Thyroid gland (tissue), 4 donors: ENCODE measurements at regions not wholly inside any gene's neighbourhood (a gene's known extent, or its start where the extent isn't known, plus 50 kb on each side); places are given as distances from the start of the nearest gene placed in this dataset.

ENCODE experiments used
- DNase-seq, 2 donors: peaks; one replicate each; pipeline ENCODE4 v3.0.0-alpha.2; 2019
- H3K27ac ChIP-seq, 3 donors: fragments of 200-600 bp; sonication (generic); 1 replicate in 2 of 3; 2 replicates in 1 of 3; pipeline ENCODE4 v1.5.1; 2016 to 2019; ENCODE audit warnings: mild to moderate bottlenecking in 1 of 3, moderate library complexity in 1 of 3
- H3K27me3 ChIP-seq: fragments of 200-600 bp; sonication (generic); one replicate; pipeline ENCODE4 v1.5.1; 2019
- H3K36me3 ChIP-seq, 2 donors: fragments of 200-600 bp; sonication (generic); one replicate each; pipeline ENCODE4 v1.5.1; 2016 to 2019
- H3K4me1 ChIP-seq, 2 donors: fragments of 200-600 bp; sonication (generic); one replicate each; pipeline ENCODE4 v1.5.1; 2017 to 2019
- H3K4me3 ChIP-seq, 3 donors: fragments of 200-600 bp; sonication (generic); replicated peaks in 1 of 3; 1 replicate in 2 of 3; 2 replicates in 1 of 3; pipeline ENCODE4 v1.5.1; 2016; ENCODE audit warnings: mild to moderate bottlenecking in 1 of 3
- H3K9me3 ChIP-seq: fragments of 200-600 bp; sonication (generic); one replicate; pipeline ENCODE4 v1.5.1; 2017
- CTCF ChIP-seq, 6 experiments: fragments of 200-600 bp in 3 of 6; fragments of 450-650 bp in 3 of 6; sonication (generic) in 3 of 6; IDR thresholded peaks; one replicate each; pipeline ENCODE4 v1.5.1; 2016 to 2019; ENCODE audit warnings: antibody characterized with exemption in 6 of 6, mild to moderate bottlenecking in 2 of 6, inconsistent platforms in 1 of 6, moderate library complexity in 1 of 6
- POLR2A ChIP-seq, 2 donors: fragments of 450-650 bp; IDR thresholded peaks; one replicate each; pipeline ENCODE4 v1.6.1; 2017; ENCODE audit warnings: antibody characterized with exemption in 2 of 2, mild to moderate bottlenecking in 2 of 2, moderate library complexity in 1 of 2
- WGBS, 2 donors: methylation state at CpG; one replicate each; pipeline ENCODE4 v1.1.5; 2017; 5-methylcytosine and 5-hydroxymethylcytosine counted together
- intact Hi-C: fragments of 100-400 bp; cut with DNase I; formaldehyde crosslinking; loops from one replicate; pipeline ENCODE4 v1.15.1; 2023

GRCh38 chr2:204177977-204178522 is 241.5 kb downstream of the ICOS start:
- Histone ChIP-seq H3K27me3 (no peaks in the 10 kb centered on the region), H3K4me3 (no peak overlapping the region), H3K9me3 (no peaks in the 10 kb centered on the region), H3K36me3 (no peaks in the 10 kb centered on the region), H3K27ac (no peak overlapping the region), H3K4me1 (no peaks in the 10 kb centered on the region)
- WGBS, 2 donors: 50 to 53% methylated on average over 3 of the region's 3 CpGs
- DNase-seq: peak; percentile 30 to 39
- TF ChIP-seq POLR2A (IDR thresholded peaks at IDR 0.05) (no peak), CTCF (IDR thresholded peaks at IDR 0.05) (peak; percentile 11 to 60 (median 20))
- intact Hi-C loops: no loop called here

- no peaks in the 10 kb centered on the region for H3K27me3 ChIP-seq
- intact Hi-C loops: no loop called here
- H3K9me3 ChIP-seq: no peaks in the 10 kb centered on the region
- TF ChIP-seq POLR2A (IDR thresholded peaks at IDR 0.05) (no peak), CTCF (IDR thresholded peaks at IDR 0.05) (no peak)
- no peak overlapping the region for H3K4me3 ChIP-seq
- DNase-seq: no peak
- H3K27ac ChIP-seq: no peak overlapping the region
- H3K4me1 ChIP-seq: peaks cover 0 to 3% of the 10 kb centered on the region in 2 donors
- H3K36me3 ChIP-seq: no peaks in the 10 kb centered on the region
- 69 to 75% methylated on average over 1 of the region's 1 CpG for WGBS, 2 donors
Measured at GRCh38 chr2:204180649-204181048, 244.1 kb downstream of the ICOS start.

GRCh38 chr2:204183608-204184007 is 247.0 kb downstream of the ICOS start:
- H3K27me3 ChIP-seq: no peaks in the 10 kb centered on the region
- intact Hi-C loops: no loop called here

GRCh38 chr2:204184226-204184625 is 247.7 kb downstream of the ICOS start:
- intact Hi-C loops: no loop called here
- H3K4me1 ChIP-seq: peaks cover 0 to 3% of the 10 kb centered on the region in 2 donors
- H3K4me3 ChIP-seq: no peak overlapping the region
- H3K9me3 ChIP-seq: no peaks in the 10 kb centered on the region
- TF ChIP-seq POLR2A (IDR thresholded peaks at IDR 0.05) (no peak), CTCF (IDR thresholded peaks at IDR 0.05) (no peak)
- no peak for DNase-seq
- H3K27ac ChIP-seq: no peak overlapping the region
- no peaks in the 10 kb centered on the region for H3K36me3 ChIP-seq
- 73 to 81% methylated on average over 4 of the region's 4 CpGs for WGBS, 2 donors
- H3K27me3 ChIP-seq: no peaks in the 10 kb centered on the region

More at GRCh38 chr2:204183608-204184007, 247.0 kb downstream of the ICOS start:
- Histone ChIP-seq H3K9me3 (no peaks in the 10 kb centered on the region), H3K4me3 (no peak overlapping the region), H3K27ac (no peak overlapping the region), H3K36me3 (no peaks in the 10 kb centered on the region), H3K4me1 (peaks cover 0 to 3% of the 10 kb centered on the region in 2 donors)
- 32 to 34% methylated on average over 4 of the region's 4 CpGs for WGBS, 2 donors
- DNase-seq: peak; percentile 4 to 10
- no peak for TF ChIP-seq POLR2A (IDR thresholded peaks at IDR 0.05)
- TF ChIP-seq CTCF (IDR thresholded peaks at IDR 0.05): no peak

- no peak overlapping the region for H3K4me3 ChIP-seq
- H3K4me1 ChIP-seq: peaks cover 0 to 3% of the 10 kb centered on the region in 2 donors
- intact Hi-C loops: no loop called here
- no peak for DNase-seq
- TF ChIP-seq POLR2A (IDR thresholded peaks at IDR 0.05): no peak
- no peak for TF ChIP-seq CTCF (IDR thresholded peaks at IDR 0.05)
- no peaks in the 10 kb centered on the region for H3K9me3 ChIP-seq
- no peak overlapping the region for H3K27ac ChIP-seq
- 81 to 88% methylated on average over 4 of the region's 4 CpGs for WGBS, 2 donors
- no peaks in the 10 kb centered on the region for H3K27me3 ChIP-seq
- no peaks in the 10 kb centered on the region for H3K36me3 ChIP-seq
Measured at GRCh38 chr2:204187229-204188083, 250.9 kb downstream of the ICOS start.
